CD4-positive, alpha-beta memory T cell (primary cell): ENCODE measurements at regions not wholly inside any gene's neighbourhood (a gene's known extent, or its start where the extent isn't known, plus 50 kb on each side); places are given as distances from the start of the nearest gene placed in this dataset.

Experiments
- CTCF ChIA-PET: fragments of 350-600 bp; sonication (Branson Sonifier 250); formaldehyde crosslinking; loops from one replicate; lab custom pipeline; 2021; ENCODE audit warnings: inconsistent platforms; ENCODE audit not compliant: partially characterized antibody; lab: Charles Lee
- POLR2A ChIA-PET: fragments of 350-600 bp; sonication (Branson Sonifier 250); formaldehyde crosslinking; loops from one replicate; lab custom pipeline; 2021; ENCODE audit not compliant: partially characterized antibody; lab: Charles Lee
- DNase-seq, 5 donors: peaks; one replicate each; pipeline versions ENCODE4 v3.0.0 to v3.0.0-alpha.2; 2020 to 2022; ENCODE audit warnings: mixed read lengths in 1 of 5
- H3K27ac ChIP-seq: one replicate; pipeline ENCODE4 v1.7.0; 2013; ENCODE audit warnings: low read depth, low read length
- H3K27me3 ChIP-seq: 2 replicates; pipeline ENCODE4 v1.7.0; 2013; ENCODE audit warnings: mild to moderate bottlenecking, low read length, moderate library complexity; ENCODE audit not compliant: insufficient read depth
- H3K36me3 ChIP-seq: 2 replicates; pipeline ENCODE4 v1.7.0; 2013; ENCODE audit warnings: mild to moderate bottlenecking, low read length, moderate library complexity; ENCODE audit not compliant: insufficient read depth
- H3K4me1 ChIP-seq: 2 replicates; pipeline ENCODE4 v1.7.0; 2013; ENCODE audit warnings: mild to moderate bottlenecking, low read length, moderate library complexity; ENCODE audit not compliant: insufficient read depth
- H3K4me3 ChIP-seq, 2 donors: one replicate each; pipeline ENCODE4 v1.7.0; 2013; ENCODE audit warnings: low read length in 2 of 2, mild to moderate bottlenecking in 1 of 2
- H3K9me3 ChIP-seq, 2 donors: one replicate each; pipeline ENCODE4 v1.7.0; 2013; ENCODE audit warnings: low read length in 2 of 2, control low read depth in 1 of 2; ENCODE audit not compliant: control insufficient read depth in 1 of 2
- H3K27ac Mint-ChIP-seq, 7 donors: one replicate each; pipeline ENCODE4 v1.8.0; 2020 to 2021; ENCODE audit warnings: mixed read lengths in 7 of 7, mild to moderate bottlenecking in 6 of 7, inconsistent platforms in 3 of 7, moderate library complexity in 3 of 7
- H3K27me3 Mint-ChIP-seq, 2 donors: one replicate each; pipeline ENCODE4 v1.8.0; 2020 to 2021; ENCODE audit warnings: mixed read lengths in 2 of 2
- H3K36me3 Mint-ChIP-seq, 2 donors: one replicate each; pipeline ENCODE4 v1.8.0; 2020 to 2021; ENCODE audit warnings: mixed read lengths in 2 of 2, inconsistent platforms in 1 of 2, mild to moderate bottlenecking in 1 of 2
- H3K4me1 Mint-ChIP-seq, 4 donors: one replicate each; pipeline ENCODE4 v1.8.0; 2020 to 2021; ENCODE audit warnings: mixed read lengths in 4 of 4, mild to moderate bottlenecking in 1 of 4
- H3K4me3 Mint-ChIP-seq, 8 donors: one replicate each; pipeline ENCODE4 v1.8.0; 2020 to 2021; ENCODE audit warnings: mixed read lengths in 8 of 8, mild to moderate bottlenecking in 7 of 8, moderate library complexity in 6 of 8, inconsistent platforms in 3 of 8
- H3K9me3 Mint-ChIP-seq, 8 donors: one replicate each; pipeline ENCODE4 v1.8.0; 2020 to 2021; ENCODE audit warnings: mixed read lengths in 8 of 8, mild to moderate bottlenecking in 5 of 8, inconsistent platforms in 3 of 8, moderate library complexity in 1 of 8
- intact Hi-C: fragments of 100-400 bp; cut with micrococcal nuclease; formaldehyde crosslinking; loops from one replicate; pipeline ENCODE4 v1.15.1; 2023

GRCh38 chr4:126738527-126738923 is 894.2 kb upstream of the INTU start:
- ChIA-PET POLR2A (no interaction called here), CTCF (no interaction called here)
- no peaks in the 10 kb centered on the region for H3K9me3 ChIP-seq
- H3K27ac ChIP-seq = no peak overlapping the region
- no peak overlapping the region for H3K4me3 Mint-ChIP-seq
- H3K36me3 Mint-ChIP-seq = no peaks in the 10 kb centered on the region
- H3K27me3 ChIP-seq = no peaks in the 10 kb centered on the region
- H3K27ac Mint-ChIP-seq = no peak overlapping the region
- H3K4me1 Mint-ChIP-seq = no peaks in the 10 kb centered on the region
- no peaks in the 10 kb centered on the region for H3K36me3 ChIP-seq
- intact Hi-C loops = no loop called here
- H3K4me1 ChIP-seq = no peaks in the 10 kb centered on the region
- peaks cover 0 to 12% (median 3%) of the 10 kb centered on the region in 8 donors for H3K9me3 Mint-ChIP-seq
- no peaks in the 10 kb centered on the region for H3K27me3 Mint-ChIP-seq
- H3K4me3 ChIP-seq = no peak overlapping the region
- no peak for DNase-seq

GRCh38 chr4:126738926-126739325 is 893.8 kb upstream of the INTU start:
- H3K36me3 ChIP-seq = no peaks in the 10 kb centered on the region
- no peak overlapping the region for H3K27ac Mint-ChIP-seq
- H3K9me3 ChIP-seq = no peaks in the 10 kb centered on the region
- ChIA-PET CTCF (no interaction called here), POLR2A (no interaction called here)
- peaks cover 0 to 12% (median 4%) of the 10 kb centered on the region in 8 donors for H3K9me3 Mint-ChIP-seq
- no peaks in the 10 kb centered on the region for H3K27me3 Mint-ChIP-seq
- DNase-seq = no peak
- H3K4me1 ChIP-seq = no peaks in the 10 kb centered on the region
- intact Hi-C loops = no loop called here
- H3K27ac ChIP-seq = no peak overlapping the region
- H3K27me3 ChIP-seq = no peaks in the 10 kb centered on the region
- no peaks in the 10 kb centered on the region for H3K4me1 Mint-ChIP-seq
- no peak overlapping the region for H3K4me3 ChIP-seq
- H3K36me3 Mint-ChIP-seq = no peaks in the 10 kb centered on the region
- no peak overlapping the region for H3K4me3 Mint-ChIP-seq

- no peaks in the 10 kb centered on the region for H3K27me3 Mint-ChIP-seq
- CTCF ChIA-PET = no interaction called here
- intact Hi-C loops = no loop called here
Observed at GRCh38 chr4:126740687-126741086, 892.1 kb upstream of the INTU start.

GRCh38 chr4:126742048-126742447 is 890.7 kb upstream of the INTU start:
- POLR2A ChIA-PET = no interaction called here
- Histone ChIP-seq H3K27me3 (no peaks in the 10 kb centered on the region), H3K4me1 (no peaks in the 10 kb centered on the region), H3K27ac (no peak overlapping the region), H3K36me3 (no peaks in the 10 kb centered on the region), H3K9me3 (no peaks in the 10 kb centered on the region), H3K4me3 (no peak overlapping the region)
- H3K9me3 Mint-ChIP-seq = peaks cover 0 to 11% (median 6%) of the 10 kb centered on the region in 8 donors
- no peak overlapping the region for H3K4me3 Mint-ChIP-seq
- CTCF ChIA-PET = no interaction called here
- intact Hi-C loops = no loop called here
- no peaks in the 10 kb centered on the region for H3K36me3 Mint-ChIP-seq
- no peaks in the 10 kb centered on the region for H3K27me3 Mint-ChIP-seq
- no peak overlapping the region for H3K27ac Mint-ChIP-seq
- no peak for DNase-seq
- no peaks in the 10 kb centered on the region for H3K4me1 Mint-ChIP-seq

More at GRCh38 chr4:126740687-126741086, 892.1 kb upstream of the INTU start:
- peaks cover 0 to 11% (median 4%) of the 10 kb centered on the region in 8 donors for H3K9me3 Mint-ChIP-seq
- H3K27ac Mint-ChIP-seq = no peak overlapping the region
- H3K27me3 ChIP-seq = no peaks in the 10 kb centered on the region
- H3K4me3 ChIP-seq = no peak overlapping the region
- no peak for DNase-seq
- no peaks in the 10 kb centered on the region for H3K4me1 Mint-ChIP-seq
- no peaks in the 10 kb centered on the region for H3K4me1 ChIP-seq
- no peak overlapping the region for H3K27ac ChIP-seq
- H3K36me3 Mint-ChIP-seq = no peaks in the 10 kb centered on the region
- POLR2A ChIA-PET = no interaction called here
- H3K9me3 ChIP-seq = no peaks in the 10 kb centered on the region
- H3K36me3 ChIP-seq = no peaks in the 10 kb centered on the region
- H3K4me3 Mint-ChIP-seq = no peak overlapping the region

GRCh38 chr4:126742885-126743284 is 889.9 kb upstream of the INTU start:
- Histone ChIP-seq H3K4me1 (no peaks in the 10 kb centered on the region), H3K9me3 (no peaks in the 10 kb centered on the region), H3K4me3 (no peak overlapping the region), H3K27me3 (no peaks in the 10 kb centered on the region), H3K27ac (no peak overlapping the region), H3K36me3 (no peaks in the 10 kb centered on the region)
- Mint-ChIP-seq H3K9me3 (peaks cover 0 to 10% (median 5%) of the 10 kb centered on the region in 8 donors), H3K4me1 (no peaks in the 10 kb centered on the region), H3K4me3 (no peak overlapping the region), H3K36me3 (no peaks in the 10 kb centered on the region), H3K27ac (no peak overlapping the region), H3K27me3 (no peaks in the 10 kb centered on the region)
- CTCF ChIA-PET = no interaction called here
- DNase-seq = no peak
- POLR2A ChIA-PET = no interaction called here
- intact Hi-C loops = no loop called here

- H3K36me3 Mint-ChIP-seq = no peaks in the 10 kb centered on the region
- no peaks in the 10 kb centered on the region for H3K4me1 ChIP-seq
- no peak overlapping the region for H3K27ac ChIP-seq
- no peak overlapping the region for H3K27ac Mint-ChIP-seq
- H3K36me3 ChIP-seq = no peaks in the 10 kb centered on the region
- POLR2A ChIA-PET = no interaction called here
- intact Hi-C loops = no loop called here
- no peaks in the 10 kb centered on the region for H3K9me3 ChIP-seq
- H3K9me3 Mint-ChIP-seq = peaks cover 0 to 10% (median 5%) of the 10 kb centered on the region in 8 donors
- H3K27me3 Mint-ChIP-seq = no peaks in the 10 kb centered on the region
- no peak overlapping the region for H3K4me3 Mint-ChIP-seq
- H3K4me1 Mint-ChIP-seq = no peaks in the 10 kb centered on the region
- no peak for DNase-seq
- no peak overlapping the region for H3K4me3 ChIP-seq
- CTCF ChIA-PET = no interaction called here
- H3K27me3 ChIP-seq = no peaks in the 10 kb centered on the region
Observed at GRCh38 chr4:126748736-126749135, 884.0 kb upstream of the INTU start.

GRCh38 chr4:126750723-126751122 is 882.0 kb upstream of the INTU start:
- no peaks in the 10 kb centered on the region for H3K9me3 ChIP-seq
- no peak for DNase-seq
- no peak overlapping the region for H3K27ac Mint-ChIP-seq
- H3K27ac ChIP-seq = no peak overlapping the region
- no peaks in the 10 kb centered on the region for H3K4me1 ChIP-seq
- H3K9me3 Mint-ChIP-seq = peaks cover 0 to 7% (median 2%) of the 10 kb centered on the region in 8 donors
- H3K27me3 ChIP-seq = no peaks in the 10 kb centered on the region
- no peaks in the 10 kb centered on the region for H3K36me3 Mint-ChIP-seq
- H3K4me3 Mint-ChIP-seq = no peak overlapping the region
- no peak overlapping the region for H3K4me3 ChIP-seq
- H3K4me1 Mint-ChIP-seq = no peaks in the 10 kb centered on the region
- H3K27me3 Mint-ChIP-seq = no peaks in the 10 kb centered on the region
- intact Hi-C loops = no loop called here
- CTCF ChIA-PET = interaction anchor here (1.4 kb wide), 1 partner anchor 11 kb away, joined by 3 read pairs; no protein-coding TSS in a partner anchor
- H3K36me3 ChIP-seq = no peaks in the 10 kb centered on the region
- POLR2A ChIA-PET = no interaction called here

GRCh38 chr4:126752126-126752525 is 880.6 kb upstream of the INTU start:
- H3K27ac ChIP-seq = no peak overlapping the region
- ChIA-PET POLR2A (no interaction called here), CTCF (interaction anchor here (1.4 kb wide), 1 partner anchor 10 kb away, joined by 3 read pairs; no protein-coding TSS in a partner anchor)
- intact Hi-C loops = no loop called here
- no peak overlapping the region for H3K4me3 ChIP-seq
- H3K4me1 ChIP-seq = no peaks in the 10 kb centered on the region
- H3K9me3 Mint-ChIP-seq = peaks cover 0 to 5% (median 2%) of the 10 kb centered on the region in 8 donors
- H3K4me3 Mint-ChIP-seq = no peak overlapping the region
- no peaks in the 10 kb centered on the region for H3K27me3 ChIP-seq
- no peak for DNase-seq
- no peaks in the 10 kb centered on the region for H3K27me3 Mint-ChIP-seq
- H3K36me3 ChIP-seq = no peaks in the 10 kb centered on the region
- no peaks in the 10 kb centered on the region for H3K36me3 Mint-ChIP-seq
- H3K4me1 Mint-ChIP-seq = no peaks in the 10 kb centered on the region
- H3K27ac Mint-ChIP-seq = no peak overlapping the region
- no peaks in the 10 kb centered on the region for H3K9me3 ChIP-seq
